Stimulated activated CD4-positive, alpha-beta T cell treated with anti-CD3 and anti-CD28 coated beads, Interleukin-1b, Interleukin-23, amount 100 ng/mL, for 4 hours (primary cell): ENCODE measurements at regions not wholly inside any gene's neighbourhood (a gene's known extent, or its start where the extent isn't known, plus 50 kb on each side); places are given as distances from the start of the nearest gene placed in this dataset.
"Not testable (repeated sequence)": the region's sequence is repeated elsewhere in the genome, so short reads cannot be mapped to it uniquely, and the experiment has no call there.

Experiments
- DNase-seq, 2 donors: peaks; one replicate each; pipeline ENCODE4 v3.0.0-alpha.2; 2020; ENCODE audit warnings: low read depth in 2 of 2

GRCh38 chr16:5216441-5217080, 119.0 kb upstream of the EEF2KMT start:
- no peak for DNase-seq

- DNase-seq, result no peak
These were observed 118.3 kb upstream of the EEF2KMT start for GRCh38 chr16:5215901-5216300.

GRCh38 chr16:5214466-5214865, 116.9 kb upstream of the EEF2KMT start:
- no peak for DNase-seq

- not testable (repeated sequence) for DNase-seq
These were observed 114.9 kb upstream of the EEF2KMT start for GRCh38 chr16:5212501-5212900.

- not testable (repeated sequence) for DNase-seq
These were observed 110.4 kb upstream of the EEF2KMT start for GRCh38 chr16:5207862-5208498.

GRCh38 chr16:5207001-5207523, 109.5 kb upstream of the EEF2KMT start:
- no peak for DNase-seq

- DNase-seq, result no peak
These were observed 108.9 kb upstream of the EEF2KMT start for GRCh38 chr16:5206331-5206990.

- no peak for DNase-seq
These were observed 107.9 kb upstream of the EEF2KMT start for GRCh38 chr16:5205361-5206040.

GRCh38 chr16:5203675-5204074, 106.1 kb upstream of the EEF2KMT start:
- not testable (repeated sequence) for DNase-seq

- DNase-seq, result no peak
These were observed 102.5 kb upstream of the EEF2KMT start for GRCh38 chr16:5200123-5200522.

GRCh38 chr16:5196204-5196603, 98.6 kb upstream of the EEF2KMT start:
- DNase-seq, result no peak

- DNase-seq, result no peak
These were observed 96.3 kb upstream of the EEF2KMT start for GRCh38 chr16:5193861-5194260.

- DNase-seq, result no peak
These were observed 91.4 kb upstream of the EEF2KMT start for GRCh38 chr16:5188989-5189352.

GRCh38 chr16:5188318-5188988, 90.9 kb upstream of the EEF2KMT start:
- DNase-seq, result no peak

- no peak for DNase-seq
These were observed 89.9 kb upstream of the EEF2KMT start for GRCh38 chr16:5187402-5187952.

- DNase-seq, result no peak
These were observed 88.8 kb upstream of the EEF2KMT start for GRCh38 chr16:5186381-5186903.

GRCh38 chr16:5176505-5176904, 78.9 kb upstream of the EEF2KMT start:
- no peak for DNase-seq

- no peak for DNase-seq
These were observed 77.7 kb upstream of the EEF2KMT start for GRCh38 chr16:5175266-5175665.

GRCh38 chr16:5166486-5166885, 68.9 kb upstream of the EEF2KMT start:
- DNase-seq, result no peak

GRCh38 chr16:5165429-5165828, 67.8 kb upstream of the EEF2KMT start:
- not testable (repeated sequence) for DNase-seq

GRCh38 chr16:5162801-5163200, 65.2 kb upstream of the EEF2KMT start:
- DNase-seq, result not testable (repeated sequence)
